ENCODE measurements at regions not wholly inside any gene's neighbourhood (a gene's known extent, or its start where the extent isn't known, plus 50 kb on each side); places are given as distances from the start of the nearest gene placed in this dataset.

- DNase-seq (no peak), ATAC-seq (no peak)
- H3K36me3 ChIP-seq, result no peaks in the 10 kb centered on the region
- H3K27me3 ChIP-seq, result no peaks in the 10 kb centered on the region
- in situ Hi-C loops (cut with MboI; ENCODE audit: low sequenced_read_pairs in 4 of 4), result no loop called here
- TF ChIP-seq, protein P1, sequence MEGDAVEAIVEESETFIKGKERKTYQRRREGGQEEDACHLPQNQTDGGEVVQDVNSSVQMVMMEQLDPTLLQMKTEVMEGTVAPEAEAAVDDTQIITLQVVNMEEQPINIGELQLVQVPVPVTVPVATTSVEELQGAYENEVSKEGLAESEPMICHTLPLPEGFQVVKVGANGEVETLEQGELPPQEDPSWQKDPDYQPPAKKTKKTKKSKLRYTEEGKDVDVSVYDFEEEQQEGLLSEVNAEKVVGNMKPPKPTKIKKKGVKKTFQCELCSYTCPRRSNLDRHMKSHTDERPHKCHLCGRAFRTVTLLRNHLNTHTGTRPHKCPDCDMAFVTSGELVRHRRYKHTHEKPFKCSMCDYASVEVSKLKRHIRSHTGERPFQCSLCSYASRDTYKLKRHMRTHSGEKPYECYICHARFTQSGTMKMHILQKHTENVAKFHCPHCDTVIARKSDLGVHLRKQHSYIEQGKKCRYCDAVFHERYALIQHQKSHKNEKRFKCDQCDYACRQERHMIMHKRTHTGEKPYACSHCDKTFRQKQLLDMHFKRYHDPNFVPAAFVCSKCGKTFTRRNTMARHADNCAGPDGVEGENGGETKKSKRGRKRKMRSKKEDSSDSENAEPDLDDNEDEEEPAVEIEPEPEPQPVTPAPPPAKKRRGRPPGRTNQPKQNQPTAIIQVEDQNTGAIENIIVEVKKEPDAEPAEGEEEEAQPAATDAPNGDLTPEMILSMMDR (IDR thresholded peaks at IDR 0.05 in 4 of 5, conservative IDR thresholded peaks at IDR 0.05 in 1 of 5), result no peak
- TF ChIP-seq POLR2A (IDR thresholded peaks at IDR 0.05), result no peak
- no peaks in the 10 kb centered on the region for H3K9me3 ChIP-seq
- no peak overlapping the region for H3K4me3 ChIP-seq
- no peak overlapping the region for H3K27ac ChIP-seq
- H3K4me1 ChIP-seq, result no peaks in the 10 kb centered on the region
- intact Hi-C loops (cut with DNase I; ENCODE audit: low total_unique reads), result no loop called here
These were observed 379.7 kb upstream of the B3GALT2 start for GRCh38 chr1:193565971-193566577.

GRCh38 chr1:193562121-193562520 lies 375.7 kb upstream of the B3GALT2 start:
- no peak for ATAC-seq
- DNase-seq, result no peak
- Histone ChIP-seq H3K36me3 (no peaks in the 10 kb centered on the region), H3K27me3 (no peaks in the 10 kb centered on the region), H3K4me3 (no peak overlapping the region), H3K4me1 (no peaks in the 10 kb centered on the region), H3K9me3 (no peaks in the 10 kb centered on the region), H3K27ac (no peak overlapping the region)
- in situ Hi-C loops (cut with MboI; ENCODE audit: low sequenced_read_pairs in 4 of 4) (no loop called here), intact Hi-C loops (cut with DNase I; ENCODE audit: low total_unique reads) (no loop called here)
- TF ChIP-seq POLR2A (IDR thresholded peaks at IDR 0.05), result no peak
- TF ChIP-seq, protein P1 (IDR thresholded peaks at IDR 0.05 in 4 of 5, conservative IDR thresholded peaks at IDR 0.05 in 1 of 5), result no peak

DNA sequence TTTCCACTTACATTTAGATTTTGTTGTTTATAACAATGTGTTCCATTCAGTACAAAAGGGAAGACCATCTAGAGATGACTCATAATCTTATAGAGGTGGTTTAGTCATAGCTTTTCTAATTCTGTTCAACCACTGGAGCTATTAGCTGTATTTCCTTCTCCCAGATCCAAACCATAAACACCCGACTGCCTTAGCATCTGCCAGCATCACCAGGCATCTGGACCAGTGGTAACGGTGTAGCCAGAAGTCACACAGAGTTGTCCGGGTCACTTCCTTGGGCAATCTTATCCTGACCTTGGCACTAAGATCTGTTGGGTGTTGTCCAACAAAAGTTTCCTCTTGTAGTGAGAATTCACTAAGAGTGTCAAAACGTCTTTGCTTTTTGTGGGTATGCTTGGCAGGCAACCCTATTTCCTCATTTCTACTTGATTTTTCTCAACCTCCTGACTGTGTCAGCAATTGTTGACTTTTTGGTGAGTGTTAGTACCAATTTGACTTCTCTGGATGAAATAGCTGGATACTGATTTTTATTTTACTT lies 372.1 kb upstream of the B3GALT2 start:
- H3K9me3 ChIP-seq, result no peaks in the 10 kb centered on the region
- H3K4me1 ChIP-seq, result no peaks in the 10 kb centered on the region
- no peak overlapping the region for H3K4me3 ChIP-seq
- no peak for TF ChIP-seq POLR2A (IDR thresholded peaks at IDR 0.05)
- TF ChIP-seq, protein P1 (IDR thresholded peaks at IDR 0.05 in 4 of 5, conservative IDR thresholded peaks at IDR 0.05 in 1 of 5), result no peak
- intact Hi-C loops (cut with DNase I; ENCODE audit: low total_unique reads), result no loop called here
- no peaks in the 10 kb centered on the region for H3K36me3 ChIP-seq
- in situ Hi-C loops (cut with MboI; ENCODE audit: low sequenced_read_pairs in 4 of 4), result no loop called here
- DNase-seq, result peak in 1 of 2 donors; percentile 6
- ATAC-seq, result no peak
- H3K27me3 ChIP-seq, result no peaks in the 10 kb centered on the region
- H3K27ac ChIP-seq, result no peak overlapping the region

GRCh38 chr1:193555662-193556441 lies 369.4 kb upstream of the B3GALT2 start:
- H3K4me3 ChIP-seq, result no peak overlapping the region
- no peaks in the 10 kb centered on the region for H3K9me3 ChIP-seq
- intact Hi-C loops (cut with DNase I; ENCODE audit: low total_unique reads), result no loop called here
- ATAC-seq (no peak), DNase-seq (no peak)
- H3K27me3 ChIP-seq, result no peaks in the 10 kb centered on the region
- H3K27ac ChIP-seq, result no peak overlapping the region
- no peaks in the 10 kb centered on the region for H3K36me3 ChIP-seq
- no peaks in the 10 kb centered on the region for H3K4me1 ChIP-seq
- no peak for TF ChIP-seq POLR2A (IDR thresholded peaks at IDR 0.05)
- TF ChIP-seq, protein P1 (IDR thresholded peaks at IDR 0.05 in 4 of 5, conservative IDR thresholded peaks at IDR 0.05 in 1 of 5), result no peak
- in situ Hi-C loops (cut with MboI; ENCODE audit: low sequenced_read_pairs in 4 of 4), result no loop called here
